ENCODE measurements at regions not wholly inside any gene's neighbourhood (a gene's known extent, or its start where the extent isn't known, plus 50 kb on each side); places are given as distances from the start of the nearest gene placed in this dataset.

DNA sequence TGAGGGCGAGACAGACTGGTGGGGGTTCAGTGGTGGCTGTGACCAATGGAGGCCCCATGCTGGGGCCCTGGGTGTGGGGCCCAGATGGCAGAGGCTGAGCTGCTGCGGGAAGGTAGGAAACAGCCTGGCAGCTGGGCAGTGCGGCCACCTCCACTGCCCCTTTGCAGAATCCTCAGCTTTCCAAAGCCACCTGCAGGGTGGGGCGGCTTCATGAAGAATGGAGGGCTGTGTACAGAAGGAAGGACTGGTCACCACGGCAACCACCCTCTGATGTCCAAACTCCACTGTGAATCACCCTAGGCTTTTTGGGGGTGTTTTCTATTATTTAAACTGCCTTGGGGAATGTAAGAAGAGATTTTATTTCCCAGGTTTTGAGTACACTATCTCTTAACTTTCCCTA lies 166.3 kb upstream of the NAV2 start:
- TF ChIP-seq, protein P1, sequence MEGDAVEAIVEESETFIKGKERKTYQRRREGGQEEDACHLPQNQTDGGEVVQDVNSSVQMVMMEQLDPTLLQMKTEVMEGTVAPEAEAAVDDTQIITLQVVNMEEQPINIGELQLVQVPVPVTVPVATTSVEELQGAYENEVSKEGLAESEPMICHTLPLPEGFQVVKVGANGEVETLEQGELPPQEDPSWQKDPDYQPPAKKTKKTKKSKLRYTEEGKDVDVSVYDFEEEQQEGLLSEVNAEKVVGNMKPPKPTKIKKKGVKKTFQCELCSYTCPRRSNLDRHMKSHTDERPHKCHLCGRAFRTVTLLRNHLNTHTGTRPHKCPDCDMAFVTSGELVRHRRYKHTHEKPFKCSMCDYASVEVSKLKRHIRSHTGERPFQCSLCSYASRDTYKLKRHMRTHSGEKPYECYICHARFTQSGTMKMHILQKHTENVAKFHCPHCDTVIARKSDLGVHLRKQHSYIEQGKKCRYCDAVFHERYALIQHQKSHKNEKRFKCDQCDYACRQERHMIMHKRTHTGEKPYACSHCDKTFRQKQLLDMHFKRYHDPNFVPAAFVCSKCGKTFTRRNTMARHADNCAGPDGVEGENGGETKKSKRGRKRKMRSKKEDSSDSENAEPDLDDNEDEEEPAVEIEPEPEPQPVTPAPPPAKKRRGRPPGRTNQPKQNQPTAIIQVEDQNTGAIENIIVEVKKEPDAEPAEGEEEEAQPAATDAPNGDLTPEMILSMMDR (IDR thresholded peaks at IDR 0.05): no peak
- TF ChIP-seq POLR2A (IDR thresholded peaks at IDR 0.05): no peak
